ENCODE measurements at regions not wholly inside any gene's neighbourhood (a gene's known extent, or its start where the extent isn't known, plus 50 kb on each side); places are given as distances from the start of the nearest gene placed in this dataset.

DNA sequence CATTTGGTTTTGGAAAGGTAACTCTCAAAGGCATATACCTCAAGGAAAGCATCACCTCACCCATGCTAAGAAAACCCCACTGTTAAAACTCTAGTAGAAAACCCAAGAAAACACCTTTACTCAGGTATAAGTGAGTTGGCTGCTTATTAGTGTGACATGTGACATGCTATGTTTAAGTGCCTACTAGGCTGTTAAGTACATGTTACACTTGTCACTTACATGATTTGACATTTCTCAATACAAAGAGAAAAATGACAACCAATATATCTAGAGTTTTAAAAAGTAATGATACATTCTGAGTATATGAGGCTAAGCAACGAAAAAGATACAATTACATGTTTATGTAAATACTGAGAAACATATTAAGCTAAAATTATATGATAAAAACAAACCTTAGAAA lies 1548.3 kb upstream of the TENM3 start:
- TF ChIP-seq POLR2A (IDR thresholded peaks at IDR 0.05; ENCODE audit: low read length) (no peak), GATA1 (IDR thresholded peaks at IDR 0.05; ENCODE audit: low read depth, low read length) (no peak)

Data from erythroblast (primary cell).